Keratinocyte (primary cell): ENCODE measurements at regions not wholly inside any gene's neighbourhood (a gene's known extent, or its start where the extent isn't known, plus 50 kb on each side); places are given as distances from the start of the nearest gene placed in this dataset.

Experiments
- DNase-seq: peaks from one replicate; pipeline ENCODE4 v3.0.0-alpha.2; 2011; ENCODE audit warnings: low read depth, missing footprints, low spot score
- FAIRE-seq: peaks from 2 replicates; lab custom pipeline; 2011; peaks lifted over from hg19 to GRCh38; lab: Jason Lieb, UNC
- H2AFZ ChIP-seq: 2 replicates; pipeline ENCODE4 v1.6.0; 2012; ENCODE audit warnings: low read length, control low read depth, inconsistent platforms; ENCODE audit not compliant: control insufficient read depth
- H3K27ac ChIP-seq: 2 replicates; pipeline ENCODE4 v1.5.1; 2011; ENCODE audit warnings: low read length; ENCODE audit not compliant: control insufficient read depth, insufficient read depth
- H3K27me3 ChIP-seq: 3 replicates; pipeline ENCODE4 v1.6.0; 2011; ENCODE audit warnings: low read length; ENCODE audit not compliant: control insufficient read depth, insufficient read depth; ENCODE audit errors: extremely low read depth
- H3K36me3 ChIP-seq, 2 experiments: 2 replicates in 1 of 2; 3 replicates in 1 of 2; pipeline ENCODE4 v1.5.1; 2011; ENCODE audit warnings: low read length in 2 of 2, mild to moderate bottlenecking in 1 of 2; ENCODE audit not compliant: control insufficient read depth in 2 of 2, insufficient read depth in 2 of 2; ENCODE audit errors: extremely low read depth in 1 of 2
- H3K4me1 ChIP-seq: 3 replicates; pipeline ENCODE4 v1.5.1; 2011; ENCODE audit warnings: low read length; ENCODE audit not compliant: control insufficient read depth, insufficient read depth; ENCODE audit errors: extremely low read depth
- H3K4me2 ChIP-seq: 3 replicates; pipeline ENCODE4 v1.6.0; 2011; ENCODE audit warnings: low read depth, low read length; ENCODE audit not compliant: control insufficient read depth, insufficient read depth; ENCODE audit errors: extremely low read depth
- H3K4me3 ChIP-seq, 3 experiments: fragments of 200-600 bp in 1 of 3; sonication (generic) in 1 of 3; 2 replicates in 2 of 3; 3 replicates in 1 of 3; pipeline ENCODE4 v1.5.1; 2011 to 2016; ENCODE audit warnings: low read length in 3 of 3, mild to moderate bottlenecking in 3 of 3, control low read depth in 2 of 3, inconsistent platforms in 1 of 3, low read depth in 1 of 3, mixed read lengths in 1 of 3, mixed run types in 1 of 3, moderate library complexity in 1 of 3; ENCODE audit not compliant: control insufficient read depth in 2 of 3, insufficient read depth in 2 of 3; ENCODE audit errors: extremely low read depth in 1 of 3
- H3K79me2 ChIP-seq: 2 replicates; pipeline ENCODE4 v1.6.0; 2012; ENCODE audit warnings: low read length; ENCODE audit not compliant: control insufficient read depth, insufficient read depth
- H3K9ac ChIP-seq: 3 replicates; pipeline ENCODE4 v1.6.0; 2011; ENCODE audit warnings: low read length; ENCODE audit not compliant: control insufficient read depth, insufficient read depth; ENCODE audit errors: extremely low read depth
- H3K9me1 ChIP-seq: 3 replicates; pipeline ENCODE4 v1.6.0; 2011; ENCODE audit warnings: low read length; ENCODE audit not compliant: control insufficient read depth, insufficient read depth; ENCODE audit errors: extremely low read depth
- H3K9me3 ChIP-seq: 2 replicates; pipeline ENCODE4 v1.5.1; 2012; ENCODE audit warnings: low read depth, low read length; ENCODE audit not compliant: control insufficient read depth
- H4K20me1 ChIP-seq: 3 replicates; pipeline ENCODE4 v1.6.0; 2011; ENCODE audit warnings: low read length; ENCODE audit not compliant: control insufficient read depth, insufficient read depth; ENCODE audit errors: extremely low read depth
- CTCF ChIP-seq, 3 experiments: IDR thresholded peaks in 1 of 3; conservative IDR thresholded peaks in 1 of 3; optimal IDR thresholded peaks in 1 of 3; 2 replicates in 2 of 3; 3 replicates in 1 of 3; pipeline versions ENCODE3 to v1.5.1; 2011; ENCODE audit warnings: low read length in 3 of 3, mild to moderate bottlenecking in 3 of 3, moderate library complexity in 2 of 3, control low read depth in 1 of 3, inconsistent platforms in 1 of 3; ENCODE audit not compliant: insufficient read depth in 2 of 3; ENCODE audit errors: extremely low read depth in 1 of 3
- EZH2 ChIP-seq: IDR thresholded peaks from one replicate; pipeline ENCODE4 v1.6.1; 2012; ENCODE audit warnings: inconsistent platforms, mild to moderate bottlenecking, low read length, moderate library complexity
- dilution Hi-C: fragments of 300-500 bp; cut with MboI; formaldehyde crosslinking; loops from one replicate; pipeline ENCODE4 v1.7.0; 2020; ENCODE audit warnings: low sequenced_read_pairs; ENCODE audit not compliant: extremely low pct_ligation_motif_present

GRCh38 chr17:45720386-45720785 lies 63.7 kb upstream of the CRHR1 start:
- H3K9me3 ChIP-seq = no peaks in the 10 kb centered on the region
- no peak overlapping the region for H3K4me3 ChIP-seq
- DNase-seq (no peak), FAIRE-seq (no peak)
- no peaks in the 10 kb centered on the region for H3K36me3 ChIP-seq
- H3K9me1 ChIP-seq = no peaks in the 10 kb centered on the region
- no peak overlapping the region for H3K4me2 ChIP-seq
- H3K27ac ChIP-seq = no peak overlapping the region
- no peak overlapping the region for H3K9ac ChIP-seq
- H4K20me1 ChIP-seq = no peaks in the 10 kb centered on the region
- no peaks in the 10 kb centered on the region for H3K4me1 ChIP-seq
- dilution Hi-C loops = no loop called here
- H2AFZ ChIP-seq = no peak overlapping the region
- peaks cover 17% of the 10 kb centered on the region for H3K27me3 ChIP-seq
- TF ChIP-seq CTCF (optimal IDR thresholded peaks at IDR 0.05 in 1 of 3, IDR thresholded peaks at IDR 0.05 in 1 of 3, conservative IDR thresholded peaks at IDR 0.05 in 1 of 3; ENCODE audit: extremely low read depth in 1 of 3, insufficient read depth in 2 of 3, low read length in 3 of 3) (no peak), EZH2 (no peak)
- no peaks in the 10 kb centered on the region for H3K79me2 ChIP-seq

- Histone ChIP-seq H3K27ac (no peak overlapping the region), H4K20me1 (no peaks in the 10 kb centered on the region), H3K4me2 (no peak overlapping the region), H3K79me2 (no peaks in the 10 kb centered on the region), H3K27me3 (peaks cover 12% of the 10 kb centered on the region), H3K4me1 (no peaks in the 10 kb centered on the region), H3K9me3 (no peaks in the 10 kb centered on the region), H2AFZ (no peak overlapping the region), H3K9ac (no peak overlapping the region), H3K4me3 (no peak overlapping the region), H3K36me3 (no peaks in the 10 kb centered on the region), H3K9me1 (no peaks in the 10 kb centered on the region)
- no peak for FAIRE-seq
- dilution Hi-C loops = no loop called here
- DNase-seq = no peak
- peak in 2 of 3 experiments; percentile 9 to 12 for TF ChIP-seq CTCF (optimal IDR thresholded peaks at IDR 0.05 in 1 of 3, IDR thresholded peaks at IDR 0.05 in 1 of 3, conservative IDR thresholded peaks at IDR 0.05 in 1 of 3; ENCODE audit: extremely low read depth in 1 of 3, insufficient read depth in 2 of 3, low read length in 3 of 3)
- TF ChIP-seq EZH2 = no peak
These were observed 62.0 kb upstream of the CRHR1 start for GRCh38 chr17:45722161-45722560.
